ENCODE measurements at regions not wholly inside any gene's neighbourhood (a gene's known extent, or its start where the extent isn't known, plus 50 kb on each side); places are given as distances from the start of the nearest gene placed in this dataset.
"Not testable (repeated sequence)": the region's sequence is repeated elsewhere in the genome, so short reads cannot be mapped to it uniquely, and the experiment has no call there.

GRCh38 chr12:31906557-31907301 lies 52.5 kb upstream of the RESF1 start:
- DNase-seq: no peak

- no peak for DNase-seq
Observed at GRCh38 chr12:31903025-31903424, 56.2 kb upstream of the RESF1 start.

GRCh38 chr12:31900271-31900670 lies 58.9 kb upstream of the RESF1 start:
- no peak for DNase-seq

- no peak for DNase-seq
Observed at GRCh38 chr12:31899109-31899508, 60.1 kb upstream of the RESF1 start.

- peak; percentile 18 for DNase-seq
Observed at GRCh38 chr12:31897781-31898503, 61.3 kb upstream of the RESF1 start.

- DNase-seq: not testable (repeated sequence)
Observed at GRCh38 chr12:31897092-31897491, 62.1 kb upstream of the RESF1 start.

- DNase-seq: no peak
Observed at GRCh38 chr12:31896514-31897039, 62.6 kb upstream of the RESF1 start.

- no peak for DNase-seq
Observed at GRCh38 chr12:31895449-31896150, 63.6 kb upstream of the RESF1 start.

GRCh38 chr12:31890295-31891285 lies 68.6 kb upstream of the RESF1 start:
- no peak for DNase-seq

GRCh38 chr12:31887109-31887811 lies 72.0 kb upstream of the RESF1 start:
- no peak for DNase-seq

- DNase-seq: not testable (repeated sequence)
Observed at GRCh38 chr12:31882682-31883081, 76.5 kb upstream of the RESF1 start.

- DNase-seq: no peak
Observed at GRCh38 chr12:31880340-31880739, 78.9 kb upstream of the RESF1 start.

GRCh38 chr12:31877884-31878283 lies 81.3 kb upstream of the RESF1 start:
- DNase-seq: no peak

- no peak for DNase-seq
Observed at GRCh38 chr12:31876568-31877424, 82.4 kb upstream of the RESF1 start.

- no peak for DNase-seq
Observed at GRCh38 chr12:31875609-31875964, 83.6 kb upstream of the RESF1 start.

GRCh38 chr12:31874961-31875608 lies 84.1 kb upstream of the RESF1 start:
- DNase-seq: no peak

GRCh38 chr12:31872831-31873604 lies 86.2 kb upstream of the RESF1 start:
- no peak for DNase-seq

GRCh38 chr12:31869972-31870371 lies 89.2 kb upstream of the RESF1 start:
- no peak for DNase-seq

- DNase-seq: no peak
Observed at GRCh38 chr12:31868965-31869364, 90.2 kb upstream of the RESF1 start.

Data from NCI-H187 treated with DMSO at 0.1 percent for 48 hours (cell line).